PC-3 (cell line): ENCODE measurements at regions not wholly inside any gene's neighbourhood (a gene's known extent, or its start where the extent isn't known, plus 50 kb on each side); places are given as distances from the start of the nearest gene placed in this dataset.

Experiments used
- ATAC-seq: fragments of 200-7000 bp; cut with Tn5 transposase; 2 replicates; pipeline ENCODE4 v1.9.1; 2020; ENCODE audit warnings: mild to moderate bottlenecking, moderate library complexity
- BruUV-seq: library from RNA; stranded (reverse); fragments of 400-500 nt; replicated peaks from 2 replicates; lab custom pipeline; 2021; lab: Mats Ljungman, UMichigan
- CTCF ChIA-PET: fragments of 300-600 bp; sonication (Branson Sonifier 250); formaldehyde crosslinking; loops from one replicate; lab custom pipeline; 2022; ENCODE audit warnings: antibody characterized with exemption; lab: Charles Lee
- POLR2A ChIA-PET: fragments of 300-600 bp; sonication (Branson Sonifier 250); formaldehyde crosslinking; loops from one replicate; lab custom pipeline; 2022; ENCODE audit warnings: antibody characterized with exemption; ENCODE audit not compliant: unreplicated experiment; lab: Charles Lee
- DNase-seq: peaks from one replicate; pipeline ENCODE4 v3.0.0-alpha.2; 2015
- H2AFZ ChIP-seq: fragments of 300-600 bp; sonication (generic); 2 replicates; pipeline ENCODE4 v1.6.0; 2016; ENCODE audit warnings: antibody characterized with exemption, low read length
- H3F3A ChIP-seq: fragments of 300-600 bp; sonication (generic); one replicate; pipeline ENCODE4 v1.6.0; 2017; ENCODE audit warnings: antibody characterized with exemption, low read length, control low read depth, mild to moderate bottlenecking; ENCODE audit not compliant: unreplicated experiment
- H3K27ac ChIP-seq: fragments of 300-600 bp; sonication (generic); 2 replicates; pipeline ENCODE4 v1.5.1; 2016; ENCODE audit warnings: mild to moderate bottlenecking, low read length
- H3K27me3 ChIP-seq: fragments of 300-600 bp; sonication (generic); 2 replicates; pipeline ENCODE4 v1.6.1; 2016; ENCODE audit warnings: low read length, mixed read lengths
- H3K36me3 ChIP-seq: fragments of 300-600 bp; sonication (generic); 2 replicates; pipeline ENCODE4 v1.6.1; 2016; ENCODE audit warnings: low read depth, mixed run types, low read length, mixed read lengths
- H3K4me1 ChIP-seq: fragments of 300-600 bp; sonication (generic); 2 replicates; pipeline ENCODE4 v1.5.1; 2016; ENCODE audit warnings: low read length; ENCODE audit not compliant: insufficient read depth
- H3K4me2 ChIP-seq: fragments of 300-600 bp; sonication (generic); 2 replicates; pipeline ENCODE4 v1.6.0; 2016; ENCODE audit warnings: low read length
- H3K4me3 ChIP-seq: fragments of 300-600 bp; sonication (generic); 2 replicates; pipeline ENCODE4 v1.5.1; 2016; ENCODE audit warnings: mild to moderate bottlenecking, low read length, mixed read lengths
- H3K79me2 ChIP-seq: fragments of 300-600 bp; sonication (generic); 2 replicates; pipeline ENCODE4 v1.6.1; 2017; ENCODE audit warnings: low read length, mixed read lengths
- H3K9ac ChIP-seq: fragments of 300-600 bp; sonication (generic); 2 replicates; pipeline ENCODE4 v1.6.0; 2016; ENCODE audit warnings: mild to moderate bottlenecking, low read length
- H3K9me2 ChIP-seq: fragments of 300-600 bp; sonication (generic); replicated peaks from 2 replicates; pipeline ENCODE4 v1.6.1; 2016; ENCODE audit warnings: mixed run types, low read length, mixed read lengths
- H3K9me3 ChIP-seq: fragments of 300-600 bp; sonication (generic); 2 replicates; pipeline ENCODE4 v1.6.1; 2016; ENCODE audit warnings: low read length, mixed read lengths
- H4K20me1 ChIP-seq: fragments of 300-600 bp; sonication (generic); 2 replicates; pipeline ENCODE4 v1.6.1; 2016; ENCODE audit warnings: low read length, mixed read lengths
- CTCF ChIP-seq: fragments of 300-600 bp; sonication (generic); conservative IDR thresholded peaks from 2 replicates; pipeline ENCODE4 v1.5.1; 2017; ENCODE audit warnings: antibody characterized with exemption, low read depth, mild to moderate bottlenecking, low read length
- EZH2 ChIP-seq: fragments of 300-600 bp; sonication (generic); IDR thresholded peaks from one replicate; pipeline ENCODE4 v1.6.1; 2017; ENCODE audit warnings: antibody characterized with exemption, mild to moderate bottlenecking, low read length; ENCODE audit not compliant: unreplicated experiment
- EZH2phosphoT487 ChIP-seq: fragments of 300-600 bp; sonication (generic); IDR thresholded peaks from 2 replicates; pipeline ENCODE4 v1.6.1; 2018; ENCODE audit warnings: mild to moderate bottlenecking, antibody characterized with exemption, low read length, borderline replicate concordance
- intact Hi-C: fragments of 100-400 bp; cut with micrococcal nuclease; formaldehyde crosslinking; loops from 2 replicates; pipeline ENCODE4 v1.9.0; 2023

- H3K9ac ChIP-seq: no peak overlapping the region
- H4K20me1 ChIP-seq: no peaks in the 10 kb centered on the region
- CTCF ChIA-PET: no interaction called here
- intact Hi-C loops: no loop called here
- no peak for ATAC-seq
- H3K27ac ChIP-seq: no peak overlapping the region
- no TSS peak for BruUV-seq
- TF ChIP-seq EZH2phosphoT487 (no peak), EZH2 (no peak), CTCF (no peak)
- H3K4me1 ChIP-seq: no peaks in the 10 kb centered on the region
- no peak overlapping the region for H2AFZ ChIP-seq
- no peaks in the 10 kb centered on the region for H3K9me2 ChIP-seq
- no peak overlapping the region for H3K4me2 ChIP-seq
- no peak overlapping the region for H3K4me3 ChIP-seq
- no peak for DNase-seq
- no peaks in the 10 kb centered on the region for H3K79me2 ChIP-seq
- no peaks in the 10 kb centered on the region for H3F3A ChIP-seq
- H3K9me3 ChIP-seq: no peaks in the 10 kb centered on the region
- no peaks in the 10 kb centered on the region for H3K27me3 ChIP-seq
- POLR2A ChIA-PET: no interaction called here
- no peaks in the 10 kb centered on the region for H3K36me3 ChIP-seq
Measured at GRCh38 chr10:53699684-53700083, 927.1 kb upstream of the MBL2 start.

- no peak for DNase-seq
- H3K4me2 ChIP-seq: no peak overlapping the region
- ChIA-PET POLR2A (no interaction called here), CTCF (no interaction called here)
- intact Hi-C loops: no loop called here
- no peaks in the 10 kb centered on the region for H3K9me2 ChIP-seq
- no peaks in the 10 kb centered on the region for H3K27me3 ChIP-seq
- H3K27ac ChIP-seq: no peak overlapping the region
- no peak overlapping the region for H3K9ac ChIP-seq
- no peaks in the 10 kb centered on the region for H3K36me3 ChIP-seq
- no peak for ATAC-seq
- H2AFZ ChIP-seq: no peak overlapping the region
- H3K9me3 ChIP-seq: no peaks in the 10 kb centered on the region
- H3K79me2 ChIP-seq: no peaks in the 10 kb centered on the region
- no peaks in the 10 kb centered on the region for H4K20me1 ChIP-seq
- BruUV-seq: no TSS peak
- H3K4me3 ChIP-seq: no peak overlapping the region
- TF ChIP-seq CTCF: no peak
- no peak for TF ChIP-seq EZH2
- no peak for TF ChIP-seq EZH2phosphoT487
- no peaks in the 10 kb centered on the region for H3F3A ChIP-seq
- no peaks in the 10 kb centered on the region for H3K4me1 ChIP-seq
Measured at GRCh38 chr10:53699231-53699630, 926.6 kb upstream of the MBL2 start.

DNA sequence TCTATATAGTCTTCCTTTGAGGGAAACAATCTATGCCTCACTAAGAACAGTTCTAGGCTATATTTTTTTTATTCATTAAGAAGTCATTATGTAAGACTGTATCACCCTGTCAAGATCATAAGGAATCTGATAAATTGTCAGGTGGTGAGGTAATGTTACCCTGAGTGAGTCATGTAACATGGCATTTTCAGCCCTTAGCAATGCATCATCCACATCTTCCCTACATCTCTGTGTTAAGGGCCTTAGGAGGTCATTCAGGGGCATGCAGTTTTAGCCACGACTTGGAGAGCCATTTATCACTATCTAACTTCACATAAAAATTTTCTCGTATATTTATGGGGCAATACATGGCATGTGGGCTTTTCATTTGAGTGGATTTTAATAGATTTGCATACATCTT is 924.5 kb upstream of the MBL2 start:
- no peaks in the 10 kb centered on the region for H3K4me1 ChIP-seq
- no peak overlapping the region for H3K27ac ChIP-seq
- no peak for TF ChIP-seq EZH2
- TF ChIP-seq CTCF: no peak
- no peak for TF ChIP-seq EZH2phosphoT487
- no peaks in the 10 kb centered on the region for H3K36me3 ChIP-seq
- DNase-seq (peak; percentile 73), ATAC-seq (peak; percentile 97)
- H3K4me2 ChIP-seq: no peak overlapping the region
- no peaks in the 10 kb centered on the region for H3F3A ChIP-seq
- no TSS peak for BruUV-seq
- no peak overlapping the region for H3K4me3 ChIP-seq
- H2AFZ ChIP-seq: no peak overlapping the region
- no peaks in the 10 kb centered on the region for H3K27me3 ChIP-seq
- ChIA-PET CTCF (no interaction called here), POLR2A (no interaction called here)
- H3K9ac ChIP-seq: no peak overlapping the region
- H3K9me3 ChIP-seq: no peaks in the 10 kb centered on the region
- H3K79me2 ChIP-seq: no peaks in the 10 kb centered on the region
- no peaks in the 10 kb centered on the region for H4K20me1 ChIP-seq
- intact Hi-C loops: no loop called here
- H3K9me2 ChIP-seq: no peaks in the 10 kb centered on the region
